ENCODE measurements at regions not wholly inside any gene's neighbourhood (a gene's known extent, or its start where the extent isn't known, plus 50 kb on each side); places are given as distances from the start of the nearest gene placed in this dataset.

DNA sequence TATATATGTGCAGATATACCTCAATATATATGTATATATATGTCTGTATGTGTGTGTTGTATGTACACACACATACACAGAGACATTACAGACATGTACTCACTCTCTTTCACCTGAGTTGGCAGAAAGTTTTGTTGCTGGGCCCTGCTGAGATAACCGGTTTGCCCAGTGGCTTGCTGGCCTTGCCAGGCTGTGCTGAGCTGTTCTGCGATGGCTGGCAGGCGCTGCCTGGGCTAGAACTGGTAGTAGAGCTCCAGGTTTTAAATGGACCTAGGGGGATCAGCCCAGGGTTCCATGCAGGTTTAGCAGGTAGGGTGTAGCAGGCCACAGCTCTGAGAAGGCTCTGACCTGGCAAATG is 394.3 kb downstream of the GADD45G start:
- Histone ChIP-seq H3K36me3 (ENCODE audit: insufficient read depth, low read length) (no peaks in the 10 kb centered on the region), H3K4me1 (ENCODE audit: insufficient read depth, low read length) (peaks cover 40% of the 10 kb centered on the region), H3K27me3 (ENCODE audit: insufficient read depth, low read length) (no peaks in the 10 kb centered on the region), H3K27ac (ENCODE audit: low read depth, low read length) (no peak overlapping the region), H3K4me2 (ENCODE audit: insufficient read depth, low read length) (no peak overlapping the region), H2AFZ (ENCODE audit: low read length) (peak overlapping the region; percentile 86), H4K20me1 (ENCODE audit: insufficient read depth, low read length) (no peaks in the 10 kb centered on the region), H3K79me2 (ENCODE audit: insufficient read depth, low read length) (no peaks in the 10 kb centered on the region), H3K4me3 (ENCODE audit: insufficient read depth, low read length) (no peak overlapping the region), H3K9me3 (ENCODE audit: low read depth, low read length) (no peaks in the 10 kb centered on the region)
- no peak for DNase-seq (ENCODE audit: insufficient read length, low spot score, missing footprints)
- TF ChIP-seq, protein P1, sequence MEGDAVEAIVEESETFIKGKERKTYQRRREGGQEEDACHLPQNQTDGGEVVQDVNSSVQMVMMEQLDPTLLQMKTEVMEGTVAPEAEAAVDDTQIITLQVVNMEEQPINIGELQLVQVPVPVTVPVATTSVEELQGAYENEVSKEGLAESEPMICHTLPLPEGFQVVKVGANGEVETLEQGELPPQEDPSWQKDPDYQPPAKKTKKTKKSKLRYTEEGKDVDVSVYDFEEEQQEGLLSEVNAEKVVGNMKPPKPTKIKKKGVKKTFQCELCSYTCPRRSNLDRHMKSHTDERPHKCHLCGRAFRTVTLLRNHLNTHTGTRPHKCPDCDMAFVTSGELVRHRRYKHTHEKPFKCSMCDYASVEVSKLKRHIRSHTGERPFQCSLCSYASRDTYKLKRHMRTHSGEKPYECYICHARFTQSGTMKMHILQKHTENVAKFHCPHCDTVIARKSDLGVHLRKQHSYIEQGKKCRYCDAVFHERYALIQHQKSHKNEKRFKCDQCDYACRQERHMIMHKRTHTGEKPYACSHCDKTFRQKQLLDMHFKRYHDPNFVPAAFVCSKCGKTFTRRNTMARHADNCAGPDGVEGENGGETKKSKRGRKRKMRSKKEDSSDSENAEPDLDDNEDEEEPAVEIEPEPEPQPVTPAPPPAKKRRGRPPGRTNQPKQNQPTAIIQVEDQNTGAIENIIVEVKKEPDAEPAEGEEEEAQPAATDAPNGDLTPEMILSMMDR (IDR thresholded peaks at IDR 0.05; ENCODE audit: extremely low read depth, low read depth, low read length): no peak

DNA sequence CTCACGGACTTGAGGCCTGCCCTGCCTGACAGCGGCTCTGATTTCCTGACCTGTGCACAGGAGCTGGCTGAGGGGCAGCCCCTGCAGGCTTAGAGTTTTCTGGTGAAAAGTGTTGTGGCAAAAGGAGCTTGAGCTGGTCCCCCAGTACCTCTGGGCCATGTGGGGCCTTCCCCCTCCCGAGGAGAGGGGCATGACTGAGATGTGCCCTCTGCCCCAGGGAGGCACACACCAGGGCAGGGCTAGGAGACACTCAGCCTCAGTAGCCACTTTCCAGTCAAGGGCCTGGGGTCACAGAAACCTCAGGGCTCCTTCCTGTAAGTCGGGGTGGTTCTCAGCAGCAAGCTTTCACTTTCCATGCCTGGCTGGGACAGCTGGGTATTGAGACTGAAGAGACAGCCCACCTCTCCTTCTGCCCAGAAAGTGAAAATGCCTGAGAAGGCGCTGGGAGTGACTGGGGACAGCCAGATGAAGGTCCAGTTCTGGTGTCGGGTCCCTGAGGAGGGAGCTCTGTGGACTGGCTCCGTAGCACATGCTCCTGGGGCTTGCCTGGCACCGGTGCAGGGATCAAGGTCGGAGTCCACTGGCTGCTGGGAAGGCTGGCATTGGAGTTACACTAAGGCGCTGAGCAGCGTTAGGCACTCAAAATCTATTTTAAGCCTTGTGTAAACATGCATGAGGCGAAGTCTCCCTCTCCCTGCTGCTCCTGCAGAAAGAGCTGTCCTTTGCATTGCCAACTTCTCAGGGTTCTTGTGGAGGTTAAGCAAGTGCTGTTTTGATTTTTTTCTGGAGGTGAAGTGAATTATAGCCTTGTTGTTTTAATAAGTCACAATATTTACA is 394.9 kb downstream of the GADD45G start:
- Histone ChIP-seq H2AFZ (ENCODE audit: low read length) (peak overlapping the region; percentile 86), H4K20me1 (ENCODE audit: insufficient read depth, low read length) (no peaks in the 10 kb centered on the region), H3K27ac (ENCODE audit: low read depth, low read length) (peak overlapping the region; percentile 38), H3K4me2 (ENCODE audit: insufficient read depth, low read length) (peak overlapping the region; percentile 74), H3K79me2 (ENCODE audit: insufficient read depth, low read length) (no peaks in the 10 kb centered on the region), H3K9me3 (ENCODE audit: low read depth, low read length) (no peaks in the 10 kb centered on the region), H3K4me1 (ENCODE audit: insufficient read depth, low read length) (peaks cover 40% of the 10 kb centered on the region), H3K27me3 (ENCODE audit: insufficient read depth, low read length) (no peaks in the 10 kb centered on the region), H3K36me3 (ENCODE audit: insufficient read depth, low read length) (no peaks in the 10 kb centered on the region), H3K4me3 (ENCODE audit: insufficient read depth, low read length) (peak overlapping the region; percentile 59)
- TF ChIP-seq, protein P1 (IDR thresholded peaks at IDR 0.05; ENCODE audit: extremely low read depth, low read depth, low read length): no peak
- peak; percentile 80 for DNase-seq (ENCODE audit: insufficient read length, low spot score, missing footprints)

GRCh38 chr9:90000925-90001324 is 396.1 kb downstream of the GADD45G start:
- Histone ChIP-seq H3K27me3 (ENCODE audit: insufficient read depth, low read length) (no peaks in the 10 kb centered on the region), H3K36me3 (ENCODE audit: insufficient read depth, low read length) (no peaks in the 10 kb centered on the region), H3K79me2 (ENCODE audit: insufficient read depth, low read length) (no peaks in the 10 kb centered on the region), H4K20me1 (ENCODE audit: insufficient read depth, low read length) (no peaks in the 10 kb centered on the region), H3K27ac (ENCODE audit: low read depth, low read length) (no peak overlapping the region), H3K4me3 (ENCODE audit: insufficient read depth, low read length) (no peak overlapping the region), H3K4me1 (ENCODE audit: insufficient read depth, low read length) (peaks cover 40% of the 10 kb centered on the region), H2AFZ (ENCODE audit: low read length) (no peak overlapping the region), H3K4me2 (ENCODE audit: insufficient read depth, low read length) (no peak overlapping the region), H3K9me3 (ENCODE audit: low read depth, low read length) (peaks cover 2% of the 10 kb centered on the region)
- no peak for DNase-seq (ENCODE audit: insufficient read length, low spot score, missing footprints)
- TF ChIP-seq, protein P1 (IDR thresholded peaks at IDR 0.05; ENCODE audit: extremely low read depth, low read depth, low read length): no peak

DNA sequence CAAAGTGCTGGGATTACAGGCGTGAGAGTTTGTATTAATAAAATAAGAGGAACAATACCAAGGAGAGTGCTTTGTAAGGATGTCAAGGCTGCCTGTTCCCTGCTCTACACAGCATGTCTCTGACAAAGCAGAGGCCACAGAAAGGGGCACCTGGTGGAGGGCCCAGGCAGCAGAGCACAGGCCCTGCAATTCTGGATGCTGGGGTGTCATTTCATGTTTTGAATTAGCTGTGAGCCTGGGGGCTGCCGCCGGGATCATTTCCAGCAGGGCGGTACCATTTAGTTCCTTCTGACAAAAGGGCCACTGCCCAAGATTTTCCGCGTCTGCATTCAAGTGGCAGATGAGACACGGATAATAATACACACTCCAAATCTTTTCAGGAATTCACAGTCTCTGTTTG is 396.9 kb downstream of the GADD45G start:
- H3K9me3 ChIP-seq (ENCODE audit: low read depth, low read length): peaks cover 2% of the 10 kb centered on the region
- DNase-seq (ENCODE audit: insufficient read length, low spot score, missing footprints): no peak
- no peak overlapping the region for H3K4me2 ChIP-seq (ENCODE audit: insufficient read depth, low read length)
- H3K4me3 ChIP-seq (ENCODE audit: insufficient read depth, low read length): no peak overlapping the region
- H3K27me3 ChIP-seq (ENCODE audit: insufficient read depth, low read length): no peaks in the 10 kb centered on the region
- H3K4me1 ChIP-seq (ENCODE audit: insufficient read depth, low read length): peaks cover 40% of the 10 kb centered on the region
- no peak overlapping the region for H3K27ac ChIP-seq (ENCODE audit: low read depth, low read length)
- no peaks in the 10 kb centered on the region for H3K79me2 ChIP-seq (ENCODE audit: insufficient read depth, low read length)
- no peak overlapping the region for H2AFZ ChIP-seq (ENCODE audit: low read length)
- H4K20me1 ChIP-seq (ENCODE audit: insufficient read depth, low read length): no peaks in the 10 kb centered on the region
- TF ChIP-seq, protein P1 (IDR thresholded peaks at IDR 0.05; ENCODE audit: extremely low read depth, low read depth, low read length): no peak
- no peaks in the 10 kb centered on the region for H3K36me3 ChIP-seq (ENCODE audit: insufficient read depth, low read length)
